ENCODE measurements at regions not wholly inside any gene's neighbourhood (a gene's known extent, or its start where the extent isn't known, plus 50 kb on each side); places are given as distances from the start of the nearest gene placed in this dataset.
"Not testable (repeated sequence)": the region's sequence is repeated elsewhere in the genome, so short reads cannot be mapped to it uniquely, and the experiment has no call there.

DNA sequence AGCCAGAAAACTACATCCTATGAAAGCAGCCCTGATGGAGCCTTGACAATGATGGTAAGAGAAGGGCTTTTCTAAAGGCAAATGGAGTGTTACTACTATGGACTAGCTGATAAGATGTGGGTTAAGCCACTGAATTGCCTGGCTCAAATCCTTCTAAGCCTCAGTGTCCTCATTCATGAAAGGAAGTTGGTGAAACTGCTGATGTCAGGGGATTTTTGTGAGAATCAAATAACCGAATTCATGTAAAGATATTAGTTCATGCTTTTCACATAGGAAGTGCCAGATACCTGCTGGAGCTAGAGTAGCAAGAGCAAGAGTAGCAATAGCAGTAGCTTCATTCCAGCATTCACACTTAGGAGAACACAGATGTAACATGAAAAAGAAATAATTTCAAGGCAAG, 417.0 kb downstream of the METTL4 start:
- TF ChIP-seq FOXM1 (IDR thresholded peaks at IDR 0.05; ENCODE audit: borderline replicate concordance) (no peak), BHLHE40 (IDR thresholded peaks at IDR 0.05; ENCODE audit: borderline replicate concordance) (no peak), FOXK2 (IDR thresholded peaks at IDR 0.05) (no peak), ARNT (IDR thresholded peaks at IDR 0.05) (no peak), TARDBP (IDR thresholded peaks at IDR 0.05) (no peak), PKNOX1 (IDR thresholded peaks at IDR 0.05) (no peak), NFRKB (IDR thresholded peaks at IDR 0.05) (no peak), HDGF (IDR thresholded peaks at IDR 0.05; ENCODE audit: borderline replicate concordance) (no peak), CTBP1 (IDR thresholded peaks at IDR 0.05; ENCODE audit: borderline replicate concordance) (no peak), LEF1 (IDR thresholded peaks at IDR 0.05; ENCODE audit: borderline replicate concordance) (no peak), L3MBTL2 (conservative IDR thresholded peaks at IDR 0.05) (no peak), ELF4 (IDR thresholded peaks at IDR 0.05) (no peak), FOXA1 (IDR thresholded peaks at IDR 0.05) (no peak), ZNF384 (IDR thresholded peaks at IDR 0.05) (no peak), SUZ12 (IDR thresholded peaks at IDR 0.05) (no peak), SP1 (IDR thresholded peaks at IDR 0.05) (no peak)
- POLR2A ChIA-PET = no interaction called here
- CTCF ChIA-PET = no interaction called here
- DNase-seq (ENCODE audit: extremely low spot score) = no peak

GRCh38 chr18:2164644-2165550, 406.4 kb downstream of the METTL4 start:
- TF ChIP-seq CTBP1 (IDR thresholded peaks at IDR 0.05; ENCODE audit: borderline replicate concordance) (no peak), SP1 (IDR thresholded peaks at IDR 0.05) (no peak), SUZ12 (IDR thresholded peaks at IDR 0.05) (no peak)

GRCh38 chr18:2166876-2167275, 404.4 kb downstream of the METTL4 start:
- CTCF ChIA-PET; POLR2A ChIA-PET; DNase-seq (ENCODE audit: extremely low spot score): not testable (repeated sequence)

More at GRCh38 chr18:2164644-2165550, 406.4 kb downstream of the METTL4 start:
- ChIA-PET CTCF (no interaction called here), POLR2A (no interaction called here)
- DNase-seq (ENCODE audit: extremely low spot score) = no peak

DNA sequence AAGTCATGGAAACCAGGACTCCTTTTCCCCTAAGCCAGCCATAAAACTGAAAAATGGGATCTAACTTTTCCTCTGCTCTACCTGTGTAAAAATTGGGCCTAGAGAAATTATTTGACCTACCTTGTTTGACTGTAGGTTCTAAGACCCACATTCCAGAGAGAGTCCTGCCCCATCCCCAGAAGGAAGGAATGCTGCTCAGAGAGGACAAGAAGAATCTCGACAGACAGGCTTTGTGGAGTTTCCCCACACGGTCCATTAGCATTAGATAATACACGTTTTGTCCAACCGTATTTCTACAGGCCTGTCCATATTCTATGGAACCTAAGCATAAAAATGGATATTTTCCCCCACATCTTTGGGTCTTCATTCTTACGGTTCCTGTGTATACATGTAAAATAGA, 403.3 kb downstream of the METTL4 start:
- POLR2A ChIA-PET = no interaction called here
- DNase-seq (ENCODE audit: extremely low spot score) = no peak
- CTCF ChIA-PET = no interaction called here
- TF ChIP-seq FOXK2 (IDR thresholded peaks at IDR 0.05) (no peak), LEF1 (IDR thresholded peaks at IDR 0.05; ENCODE audit: borderline replicate concordance) (no peak), CTBP1 (IDR thresholded peaks at IDR 0.05; ENCODE audit: borderline replicate concordance) (no peak), PKNOX1 (IDR thresholded peaks at IDR 0.05) (no peak), FOXM1 (IDR thresholded peaks at IDR 0.05; ENCODE audit: borderline replicate concordance) (no peak), BHLHE40 (IDR thresholded peaks at IDR 0.05; ENCODE audit: borderline replicate concordance) (no peak), TARDBP (IDR thresholded peaks at IDR 0.05) (no peak), ARNT (IDR thresholded peaks at IDR 0.05) (no peak), L3MBTL2 (conservative IDR thresholded peaks at IDR 0.05) (no peak), SUZ12 (IDR thresholded peaks at IDR 0.05) (no peak), NFRKB (IDR thresholded peaks at IDR 0.05) (no peak), HDGF (IDR thresholded peaks at IDR 0.05; ENCODE audit: borderline replicate concordance) (no peak), ZNF384 (IDR thresholded peaks at IDR 0.05) (no peak), ELF4 (IDR thresholded peaks at IDR 0.05) (no peak), SP1 (IDR thresholded peaks at IDR 0.05) (no peak), FOXA1 (IDR thresholded peaks at IDR 0.05) (no peak)

DNA sequence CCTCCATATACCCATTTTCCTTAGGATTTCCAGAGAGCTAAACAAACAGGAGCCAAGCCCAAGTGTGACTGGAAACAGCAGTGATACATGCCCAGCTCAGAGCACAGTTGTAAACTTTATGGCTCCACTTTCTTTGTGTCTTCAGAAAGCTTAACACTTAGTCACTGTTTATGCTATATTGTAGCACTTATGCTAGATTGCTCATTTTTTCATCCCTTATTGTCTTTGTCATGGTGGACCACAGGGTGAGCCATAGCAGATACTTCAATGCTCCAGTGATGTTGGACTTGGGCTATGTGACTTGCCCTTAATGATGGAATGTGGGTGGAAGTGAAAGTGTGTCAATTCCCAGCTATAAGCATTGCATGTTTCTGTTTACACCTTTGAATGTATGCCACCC, 401.6 kb downstream of the METTL4 start:
- CTCF ChIA-PET = no interaction called here
- no peak for TF ChIP-seq ARNT (IDR thresholded peaks at IDR 0.05)
- no peak for TF ChIP-seq SP1 (IDR thresholded peaks at IDR 0.05)
- TF ChIP-seq L3MBTL2 (conservative IDR thresholded peaks at IDR 0.05) = no peak
- no peak for TF ChIP-seq SUZ12 (IDR thresholded peaks at IDR 0.05)
- no peak for TF ChIP-seq PKNOX1 (IDR thresholded peaks at IDR 0.05)
- TF ChIP-seq HDGF (IDR thresholded peaks at IDR 0.05; ENCODE audit: borderline replicate concordance) = no peak
- TF ChIP-seq NFRKB (IDR thresholded peaks at IDR 0.05) = no peak
- TF ChIP-seq FOXM1 (IDR thresholded peaks at IDR 0.05; ENCODE audit: borderline replicate concordance) = no peak
- TF ChIP-seq CTBP1 (IDR thresholded peaks at IDR 0.05; ENCODE audit: borderline replicate concordance) = no peak
- TF ChIP-seq FOXK2 (IDR thresholded peaks at IDR 0.05) = no peak
- no peak for TF ChIP-seq BHLHE40 (IDR thresholded peaks at IDR 0.05; ENCODE audit: borderline replicate concordance)
- TF ChIP-seq FOXA1 (IDR thresholded peaks at IDR 0.05) = no peak
- TF ChIP-seq ELF4 (IDR thresholded peaks at IDR 0.05) = no peak
- no peak for TF ChIP-seq TARDBP (IDR thresholded peaks at IDR 0.05)
- no peak for TF ChIP-seq LEF1 (IDR thresholded peaks at IDR 0.05; ENCODE audit: borderline replicate concordance)
- DNase-seq (ENCODE audit: extremely low spot score) = no peak
- POLR2A ChIA-PET = no interaction called here

DNA sequence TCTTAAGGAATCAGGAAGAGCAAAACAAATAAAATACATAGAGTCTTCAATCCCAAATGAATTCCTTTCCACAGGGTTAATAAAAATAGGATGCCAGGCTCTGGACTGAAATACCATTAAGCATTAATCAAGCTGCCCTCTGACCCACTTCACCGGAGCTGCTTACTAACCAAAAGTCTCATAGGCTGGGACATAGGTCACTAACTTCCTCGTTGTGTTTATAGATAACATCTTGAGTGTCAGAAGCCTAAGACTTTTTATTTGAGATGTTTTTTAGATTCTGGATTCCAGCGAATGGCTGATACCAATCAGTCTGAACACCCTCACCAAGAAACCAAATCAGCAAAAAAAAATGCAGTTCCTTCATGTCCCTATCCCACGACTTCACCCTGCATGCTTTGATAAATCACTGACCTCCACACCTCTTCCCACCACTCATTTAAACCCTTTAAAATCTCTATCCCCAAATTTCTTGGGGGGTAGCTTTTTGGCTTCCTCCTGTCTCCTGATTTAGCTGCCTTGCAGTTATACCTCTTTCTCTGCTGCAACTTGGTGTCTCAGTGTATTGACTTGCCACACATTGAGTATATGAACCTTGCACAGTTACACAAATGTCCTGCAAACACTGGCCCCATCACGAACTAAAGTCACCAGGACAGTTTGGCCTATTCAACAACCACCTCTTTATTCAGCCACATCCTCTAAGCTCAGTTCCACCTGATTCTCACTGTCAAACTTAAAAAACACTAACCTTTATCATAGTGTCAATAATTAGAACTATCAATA, 399.3 kb downstream of the METTL4 start:
- ChIA-PET POLR2A (no interaction called here), CTCF (no interaction called here)
- TF ChIP-seq HDGF (IDR thresholded peaks at IDR 0.05; ENCODE audit: borderline replicate concordance) (no peak), FOXK2 (IDR thresholded peaks at IDR 0.05) (no peak), ELF4 (IDR thresholded peaks at IDR 0.05) (no peak), L3MBTL2 (conservative IDR thresholded peaks at IDR 0.05) (no peak), ZNF384 (IDR thresholded peaks at IDR 0.05) (no peak), FOXA1 (IDR thresholded peaks at IDR 0.05) (no peak), FOXM1 (IDR thresholded peaks at IDR 0.05; ENCODE audit: borderline replicate concordance) (no peak), SP1 (IDR thresholded peaks at IDR 0.05) (no peak)
- DNase-seq (ENCODE audit: extremely low spot score) = no peak

All from HEK293T (cell line).